OCI-LY7 (cell line): ENCODE measurements at regions not wholly inside any gene's neighbourhood (a gene's known extent, or its start where the extent isn't known, plus 50 kb on each side); places are given as distances from the start of the nearest gene placed in this dataset.
"Not testable (repeated sequence)": the region's sequence is repeated elsewhere in the genome, so short reads cannot be mapped to it uniquely, and the experiment has no call there.

Experiments used
- CTCF ChIP-seq: fragments of 200-600 bp; sonication (generic); conservative IDR thresholded peaks from 2 replicates; pipeline ENCODE4 v1.5.1; 2014; ENCODE audit warnings: mild to moderate bottlenecking, antibody characterized with exemption, low read length, moderate library complexity, mixed read lengths
- EZH2phosphoT487 ChIP-seq: fragments of 200-600 bp; sonication (generic); IDR thresholded peaks from 2 replicates; pipeline ENCODE4 v1.6.1; 2018; ENCODE audit warnings: low read depth, borderline replicate concordance, mild to moderate bottlenecking, mixed run types, antibody characterized with exemption, low read length, moderate library complexity, mixed read lengths

DNA sequence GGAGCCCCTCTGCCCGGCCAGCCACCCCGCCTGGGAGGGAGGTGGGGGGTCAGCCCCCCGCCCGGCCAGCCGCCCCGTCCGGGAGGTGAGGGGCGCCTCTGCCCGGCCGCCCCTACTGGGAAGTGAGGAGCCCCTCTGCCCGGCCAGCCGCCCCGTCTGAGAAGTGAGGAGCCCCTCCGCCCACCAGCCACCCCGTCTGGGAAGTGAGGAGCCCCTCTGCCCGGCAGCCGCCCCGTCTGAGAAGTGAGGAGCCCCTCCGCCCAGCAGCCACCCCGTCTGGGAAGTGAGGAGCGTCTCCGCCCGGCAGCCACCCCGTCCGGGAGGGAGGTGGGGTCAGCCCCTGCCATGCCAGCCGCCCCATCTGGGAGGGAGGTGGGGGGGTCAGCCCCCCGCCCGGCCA, 102.8 kb downstream of the ID4 start:
- TF ChIP-seq CTCF, EZH2phosphoT487: not testable (repeated sequence)
